ENCODE measurements at regions not wholly inside any gene's neighbourhood (a gene's known extent, or its start where the extent isn't known, plus 50 kb on each side); places are given as distances from the start of the nearest gene placed in this dataset.

- TF ChIP-seq ZNF362 (CRISPR knock-in tag; IDR thresholded peaks at IDR 0.05; ENCODE audit: borderline replicate concordance) (no peak), ZSCAN9 (CRISPR knock-in tag; IDR thresholded peaks at IDR 0.05; ENCODE audit: borderline replicate concordance) (no peak), ZNF253 (CRISPR knock-in tag; IDR thresholded peaks at IDR 0.05; ENCODE audit: borderline replicate concordance) (no peak), ZNF614 (CRISPR knock-in tag; IDR thresholded peaks at IDR 0.05; ENCODE audit: borderline replicate concordance) (no peak), USF2 (IDR thresholded peaks at IDR 0.05; ENCODE audit: low read depth, low read length) (no peak), USF2 (CRISPR knock-in tag; IDR thresholded peaks at IDR 0.05; ENCODE audit: borderline replicate concordance) (no peak), ZNF816 (CRISPR knock-in tag; IDR thresholded peaks at IDR 0.05; ENCODE audit: borderline replicate concordance) (no peak)
- in situ Hi-C loops (cut with HindIII; ENCODE audit: extremely low pct_ligation_motif_present, low pct_unique_long_range_greater_than_20kb): no loop called here
- 59% methylated on average over 21 of the region's 24 CpGs for WGBS (ENCODE audit: low lambda C conversion rate)
- no peaks in the 10 kb centered on the region for H4K20me1 ChIP-seq (ENCODE audit: insufficient read depth, low read length)
- H3K9me3 ChIP-seq (ENCODE audit: low read length): peaks cover 16% of the 10 kb centered on the region
- no peak overlapping the region for H3K27ac ChIP-seq (ENCODE audit: extremely low read length, insufficient read depth, low read length)
- no peak for FAIRE-seq
- intact Hi-C loops (cut with micrococcal nuclease; ENCODE audit: unreplicated experiment): no loop called here
- ATAC-seq: no peak
- ChIA-PET CTCF (ENCODE audit: low intra/inter-chr PET ratio, low total read pairs) (no interaction called here), POLR2A (no interaction called here)
- no peaks in the 10 kb centered on the region for H3K79me2 ChIP-seq (ENCODE audit: insufficient read depth, low read length)
- no peak for DNase-seq (ENCODE audit: low spot score)
- no peak overlapping the region for H3K4me3 ChIP-seq (replicated peaks in 1 of 3; ENCODE audit: insufficient read depth in 1 of 3, low read depth in 2 of 3, low read length in 3 of 3)
- BruUV-seq (replicated peaks): no TSS peak
- H3K9ac ChIP-seq (ENCODE audit: insufficient read depth, low read depth, low read length): no peak overlapping the region
- H3K27me3 ChIP-seq (ENCODE audit: control insufficient read depth in 1 of 2, insufficient read depth in 2 of 2, low read length in 2 of 2): peaks cover 2 to 8% of the 10 kb centered on the region in 2 experiments; a peak in 3 of 5 replicates
- no peaks in the 10 kb centered on the region for H3K36me3 ChIP-seq (replicated peaks in 1 of 2; ENCODE audit: control insufficient read depth in 1 of 2, insufficient read depth in 2 of 2, low read length in 2 of 2)
- H2AFZ ChIP-seq (ENCODE audit: low read length): no peak overlapping the region
- no peak overlapping the region for H3K4me2 ChIP-seq (ENCODE audit: low read depth, low read length)
- no peaks in the 10 kb centered on the region for H3K4me1 ChIP-seq (ENCODE audit: insufficient read depth, low read length)
These were observed 1153.7 kb downstream of the BRD1 start for GRCh38 chr22:48673806-48674500.

Measured in HepG2 (cell line).